Calu3 (cell line): ENCODE measurements at regions not wholly inside any gene's neighbourhood (a gene's known extent, or its start where the extent isn't known, plus 50 kb on each side); places are given as distances from the start of the nearest gene placed in this dataset.

Experiments used
- BruUV-seq: library from RNA; stranded (reverse); fragments of 400-500 nt; replicated peaks from 2 replicates; lab custom pipeline; 2021; lab: Mats Ljungman, UMichigan
- CTCF ChIA-PET: fragments of 300-600 bp; sonication (Branson Sonifier 250); formaldehyde crosslinking; loops from one replicate; lab custom pipeline; 2022; ENCODE audit warnings: antibody characterized with exemption; lab: Charles Lee
- DNase-seq: peaks from one replicate; pipeline ENCODE4 v3.0.0; 2022
- H3K27ac Mint-ChIP-seq: one replicate; pipeline ENCODE4 v1.8.0; 2022; ENCODE audit warnings: mixed read lengths; ENCODE audit not compliant: unreplicated experiment
- H3K27me3 Mint-ChIP-seq: one replicate; pipeline ENCODE4 v1.8.0; 2022; ENCODE audit warnings: mixed read lengths; ENCODE audit not compliant: unreplicated experiment
- H3K36me3 Mint-ChIP-seq: one replicate; pipeline ENCODE4 v1.8.0; 2022; ENCODE audit warnings: mild to moderate bottlenecking, moderate library complexity, mixed read lengths; ENCODE audit not compliant: insufficient read depth, unreplicated experiment
- H3K4me1 Mint-ChIP-seq: one replicate; pipeline ENCODE4 v1.8.0; 2022; ENCODE audit warnings: mild to moderate bottlenecking, low read depth, mixed read lengths; ENCODE audit not compliant: unreplicated experiment
- H3K4me3 Mint-ChIP-seq: one replicate; pipeline ENCODE4 v1.8.0; 2022; ENCODE audit warnings: mild to moderate bottlenecking, low read depth, moderate library complexity, mixed read lengths; ENCODE audit not compliant: unreplicated experiment
- H3K9me3 Mint-ChIP-seq: one replicate; pipeline ENCODE4 v1.8.0; 2022; ENCODE audit warnings: low read depth, mixed read lengths; ENCODE audit not compliant: unreplicated experiment
- intact Hi-C: fragments of 100-400 bp; cut with micrococcal nuclease; formaldehyde crosslinking; loops from one replicate; pipeline ENCODE4 v1.10.0; 2022; ENCODE audit not compliant: unreplicated experiment
- TF ChIP-seq, protein P1 (sequence below): fragments of 200-600 bp; IDR thresholded peaks from one replicate; pipeline ENCODE4 v1.8.0; 2022; ENCODE audit warnings: antibody characterized with exemption; ENCODE audit not compliant: unreplicated experiment

GRCh38 chr18:38900031-38900430 lies 1334.4 kb upstream of the CELF4 start:
- H3K4me1 Mint-ChIP-seq = peaks cover 9% of the 10 kb centered on the region
- H3K27ac Mint-ChIP-seq = no peak overlapping the region
- peaks cover 3% of the 10 kb centered on the region for H3K9me3 Mint-ChIP-seq
- H3K4me3 Mint-ChIP-seq = no peak overlapping the region
- no peaks in the 10 kb centered on the region for H3K36me3 Mint-ChIP-seq
- intact Hi-C loops = no loop called here
- no TSS peak for BruUV-seq
- CTCF ChIA-PET = no interaction called here
- TF ChIP-seq, protein P1, sequence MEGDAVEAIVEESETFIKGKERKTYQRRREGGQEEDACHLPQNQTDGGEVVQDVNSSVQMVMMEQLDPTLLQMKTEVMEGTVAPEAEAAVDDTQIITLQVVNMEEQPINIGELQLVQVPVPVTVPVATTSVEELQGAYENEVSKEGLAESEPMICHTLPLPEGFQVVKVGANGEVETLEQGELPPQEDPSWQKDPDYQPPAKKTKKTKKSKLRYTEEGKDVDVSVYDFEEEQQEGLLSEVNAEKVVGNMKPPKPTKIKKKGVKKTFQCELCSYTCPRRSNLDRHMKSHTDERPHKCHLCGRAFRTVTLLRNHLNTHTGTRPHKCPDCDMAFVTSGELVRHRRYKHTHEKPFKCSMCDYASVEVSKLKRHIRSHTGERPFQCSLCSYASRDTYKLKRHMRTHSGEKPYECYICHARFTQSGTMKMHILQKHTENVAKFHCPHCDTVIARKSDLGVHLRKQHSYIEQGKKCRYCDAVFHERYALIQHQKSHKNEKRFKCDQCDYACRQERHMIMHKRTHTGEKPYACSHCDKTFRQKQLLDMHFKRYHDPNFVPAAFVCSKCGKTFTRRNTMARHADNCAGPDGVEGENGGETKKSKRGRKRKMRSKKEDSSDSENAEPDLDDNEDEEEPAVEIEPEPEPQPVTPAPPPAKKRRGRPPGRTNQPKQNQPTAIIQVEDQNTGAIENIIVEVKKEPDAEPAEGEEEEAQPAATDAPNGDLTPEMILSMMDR = no peak
- no peak for DNase-seq
- H3K27me3 Mint-ChIP-seq = no peaks in the 10 kb centered on the region

GRCh38 chr18:38899252-38899651 lies 1333.7 kb upstream of the CELF4 start:
- no TSS peak for BruUV-seq
- DNase-seq = no peak
- Mint-ChIP-seq H3K9me3 (peaks cover 3% of the 10 kb centered on the region), H3K36me3 (no peaks in the 10 kb centered on the region), H3K4me1 (peaks cover 9% of the 10 kb centered on the region), H3K27ac (no peak overlapping the region), H3K4me3 (no peak overlapping the region), H3K27me3 (no peaks in the 10 kb centered on the region)
- intact Hi-C loops = no loop called here
- TF ChIP-seq, protein P1 = no peak
- CTCF ChIA-PET = no interaction called here

DNA sequence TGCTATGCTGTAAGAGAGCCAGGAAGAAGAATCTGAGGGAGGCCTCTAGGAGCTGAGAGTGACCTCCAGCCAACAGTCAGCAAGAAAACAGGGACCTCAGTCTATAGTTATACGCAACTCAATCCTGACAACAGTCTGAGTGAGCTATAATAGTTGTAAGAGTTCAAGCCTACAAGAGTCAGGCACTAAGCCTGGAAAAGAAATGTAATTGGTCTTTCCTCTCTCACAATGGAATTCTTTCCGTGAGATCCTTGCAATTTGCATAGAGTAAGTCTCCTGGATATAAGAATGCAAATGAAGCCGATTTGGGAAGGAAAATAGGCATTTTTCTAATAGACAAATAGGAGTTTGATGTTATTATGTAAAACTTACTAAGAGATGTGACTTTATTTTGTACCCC lies 1332.6 kb upstream of the CELF4 start:
- CTCF ChIA-PET = no interaction called here
- peaks cover 3% of the 10 kb centered on the region for H3K9me3 Mint-ChIP-seq

GRCh38 chr18:38895560-38895959 lies 1330.0 kb upstream of the CELF4 start:
- no peaks in the 10 kb centered on the region for H3K36me3 Mint-ChIP-seq
- no peak overlapping the region for H3K27ac Mint-ChIP-seq

More for the DNA sequence above, 1332.6 kb upstream of the CELF4 start:
- intact Hi-C loops = no loop called here
- Mint-ChIP-seq H3K27ac (no peak overlapping the region), H3K27me3 (no peaks in the 10 kb centered on the region), H3K36me3 (no peaks in the 10 kb centered on the region), H3K4me3 (no peak overlapping the region), H3K4me1 (peaks cover 7% of the 10 kb centered on the region)
- no TSS peak for BruUV-seq
- no peak for DNase-seq
- TF ChIP-seq, protein P1 = no peak

More at GRCh38 chr18:38895560-38895959, 1330.0 kb upstream of the CELF4 start:
- CTCF ChIA-PET = no interaction called here
- Mint-ChIP-seq H3K27me3 (no peaks in the 10 kb centered on the region), H3K9me3 (peaks cover 3% of the 10 kb centered on the region), H3K4me3 (no peak overlapping the region), H3K4me1 (no peaks in the 10 kb centered on the region)
- DNase-seq = no peak
- intact Hi-C loops = no loop called here
- no TSS peak for BruUV-seq
- TF ChIP-seq, protein P1 = no peak
